ENCODE measurements at regions not wholly inside any gene's neighbourhood (a gene's known extent, or its start where the extent isn't known, plus 50 kb on each side); places are given as distances from the start of the nearest gene placed in this dataset.

DNA sequence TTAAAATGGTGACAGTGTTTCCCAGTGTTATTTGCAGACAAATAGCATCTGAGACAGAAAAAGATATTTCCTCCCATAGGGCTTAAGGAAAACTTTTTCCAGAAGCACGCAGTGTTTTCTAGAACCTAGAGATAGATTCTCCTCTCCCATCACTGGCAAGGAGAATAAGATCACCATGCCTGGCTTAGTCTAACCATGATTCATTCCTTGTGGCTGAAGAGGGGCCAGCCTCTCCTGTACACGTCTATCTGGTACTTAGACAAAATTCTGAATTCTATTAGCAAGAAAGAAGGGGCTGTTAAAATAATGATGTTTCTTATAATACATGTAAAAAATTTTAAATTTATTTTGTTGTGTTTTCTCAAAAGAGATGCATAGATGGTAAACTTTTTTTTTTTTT, 296.1 kb upstream of the LDB2 start:
- no peak for DNase-seq (ENCODE audit: low read depth)
- TF ChIP-seq, protein P1, sequence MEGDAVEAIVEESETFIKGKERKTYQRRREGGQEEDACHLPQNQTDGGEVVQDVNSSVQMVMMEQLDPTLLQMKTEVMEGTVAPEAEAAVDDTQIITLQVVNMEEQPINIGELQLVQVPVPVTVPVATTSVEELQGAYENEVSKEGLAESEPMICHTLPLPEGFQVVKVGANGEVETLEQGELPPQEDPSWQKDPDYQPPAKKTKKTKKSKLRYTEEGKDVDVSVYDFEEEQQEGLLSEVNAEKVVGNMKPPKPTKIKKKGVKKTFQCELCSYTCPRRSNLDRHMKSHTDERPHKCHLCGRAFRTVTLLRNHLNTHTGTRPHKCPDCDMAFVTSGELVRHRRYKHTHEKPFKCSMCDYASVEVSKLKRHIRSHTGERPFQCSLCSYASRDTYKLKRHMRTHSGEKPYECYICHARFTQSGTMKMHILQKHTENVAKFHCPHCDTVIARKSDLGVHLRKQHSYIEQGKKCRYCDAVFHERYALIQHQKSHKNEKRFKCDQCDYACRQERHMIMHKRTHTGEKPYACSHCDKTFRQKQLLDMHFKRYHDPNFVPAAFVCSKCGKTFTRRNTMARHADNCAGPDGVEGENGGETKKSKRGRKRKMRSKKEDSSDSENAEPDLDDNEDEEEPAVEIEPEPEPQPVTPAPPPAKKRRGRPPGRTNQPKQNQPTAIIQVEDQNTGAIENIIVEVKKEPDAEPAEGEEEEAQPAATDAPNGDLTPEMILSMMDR (IDR thresholded peaks at IDR 0.05; ENCODE audit: insufficient read depth, low read depth, low read length, missing control alignments) = no peak

DNA sequence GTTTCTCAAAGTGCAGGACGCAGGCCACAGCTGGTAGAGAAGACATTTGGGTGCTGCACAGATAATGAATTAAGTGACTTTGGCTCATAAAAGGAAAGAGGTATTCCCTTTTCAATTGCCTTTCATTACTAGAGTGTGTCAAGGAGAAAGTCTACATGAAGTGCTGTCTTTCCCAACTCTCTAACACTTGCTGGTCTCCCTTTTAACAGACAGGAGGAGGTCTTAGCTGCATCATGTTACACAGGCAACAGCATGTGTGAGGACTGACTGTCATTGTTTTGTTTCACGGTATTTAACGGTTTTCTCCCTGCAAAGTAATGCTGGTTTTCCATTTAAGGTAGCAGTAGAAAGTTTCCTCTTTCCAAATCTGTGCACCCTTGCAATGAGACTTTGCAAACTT, 291.3 kb upstream of the LDB2 start:
- H3K4me3 ChIP-seq (ENCODE audit: low read depth, low read length) = no peak overlapping the region
- no peak for DNase-seq (ENCODE audit: low read depth)
- TF ChIP-seq, protein P1 (IDR thresholded peaks at IDR 0.05; ENCODE audit: insufficient read depth, low read depth, low read length, missing control alignments) = no peak

More for the DNA sequence above, 296.1 kb upstream of the LDB2 start:
- H3K4me3 ChIP-seq (ENCODE audit: low read depth, low read length) = no peak overlapping the region

DNA sequence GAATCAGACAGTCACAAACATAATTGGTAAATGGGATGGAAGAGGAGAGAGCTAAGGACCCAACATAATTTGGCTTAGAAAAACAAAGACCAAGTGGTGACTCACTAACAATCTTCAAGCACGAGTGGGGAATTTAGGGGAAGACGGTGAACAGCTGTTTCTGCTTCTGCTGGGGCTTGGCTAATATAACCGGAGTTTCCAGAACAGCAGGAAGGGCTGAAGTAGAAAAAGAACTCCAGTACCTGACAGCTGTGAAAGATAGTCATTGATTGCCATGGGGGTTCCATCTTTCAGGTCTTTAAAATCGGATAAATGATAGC, 290.9 kb upstream of the LDB2 start:
- TF ChIP-seq, protein P1 (IDR thresholded peaks at IDR 0.05; ENCODE audit: insufficient read depth, low read depth, low read length, missing control alignments) = no peak
- DNase-seq (ENCODE audit: low read depth) = no peak
- no peak overlapping the region for H3K4me3 ChIP-seq (ENCODE audit: low read depth, low read length)

DNA sequence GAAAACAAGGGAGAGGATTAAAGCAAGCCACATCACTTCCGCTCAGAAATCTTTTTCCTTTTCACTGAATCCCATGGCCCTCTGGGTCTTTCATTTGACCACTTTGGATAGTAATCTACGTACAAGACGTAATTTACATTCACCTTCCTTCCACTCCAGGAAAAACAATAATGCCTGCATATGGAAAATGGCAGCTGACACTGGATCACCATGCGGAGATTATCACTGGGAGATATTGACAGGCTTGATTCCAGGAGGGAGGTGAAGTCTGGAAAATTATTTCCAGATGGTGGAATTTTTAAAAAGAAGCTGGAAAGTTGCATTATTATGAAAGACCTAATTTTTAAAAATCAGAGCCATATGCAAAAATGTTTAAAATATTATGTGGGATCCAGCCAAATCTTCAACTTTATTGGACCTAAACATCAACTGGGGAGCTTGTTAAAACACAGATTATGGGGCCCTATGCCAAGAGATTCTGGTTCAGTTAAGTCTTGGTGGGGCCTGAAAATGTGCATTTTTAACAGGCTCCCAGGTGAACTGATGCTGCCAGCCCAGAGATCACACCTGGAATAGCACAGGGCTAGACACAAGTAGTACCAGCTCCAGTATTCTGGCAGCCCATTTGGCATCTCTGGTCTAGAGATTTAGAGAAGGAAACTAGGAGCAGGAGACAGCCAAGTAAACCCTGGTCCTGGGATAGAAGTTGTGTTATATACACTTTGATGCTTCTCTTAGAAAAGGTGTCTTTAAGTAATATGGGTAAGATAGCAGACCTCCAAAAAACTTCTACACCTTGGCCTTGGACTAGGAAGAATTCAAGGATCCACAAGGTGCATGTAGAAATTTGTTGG, 290.3 kb upstream of the LDB2 start:
- no peak overlapping the region for H3K4me3 ChIP-seq (ENCODE audit: low read depth, low read length)
- TF ChIP-seq, protein P1 (IDR thresholded peaks at IDR 0.05; ENCODE audit: insufficient read depth, low read depth, low read length, missing control alignments) = no peak
- DNase-seq (ENCODE audit: low read depth) = no peak

DNA sequence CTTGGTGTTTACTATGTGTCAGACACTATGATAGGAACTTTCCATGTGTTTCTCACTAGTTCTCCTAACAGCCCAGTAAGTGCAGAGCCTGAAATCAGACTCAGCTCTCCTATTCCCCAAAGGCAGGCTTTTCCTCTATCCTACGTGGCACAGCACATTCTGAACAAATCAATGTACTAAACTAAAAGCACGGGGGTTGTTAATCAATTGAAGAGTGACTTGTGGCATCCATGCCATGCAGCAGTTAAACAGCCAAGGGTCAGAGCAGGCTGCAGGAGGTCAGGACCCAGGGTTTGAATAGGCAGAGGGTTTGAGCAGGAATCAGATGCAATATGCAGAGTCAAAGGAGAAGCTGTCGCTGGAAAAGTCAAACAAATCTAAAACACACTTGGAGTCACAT, 289.7 kb upstream of the LDB2 start:
- TF ChIP-seq, protein P1 (IDR thresholded peaks at IDR 0.05; ENCODE audit: insufficient read depth, low read depth, low read length, missing control alignments) = no peak
- H3K4me3 ChIP-seq (ENCODE audit: low read depth, low read length) = no peak overlapping the region
- DNase-seq (ENCODE audit: low read depth) = no peak

DNA sequence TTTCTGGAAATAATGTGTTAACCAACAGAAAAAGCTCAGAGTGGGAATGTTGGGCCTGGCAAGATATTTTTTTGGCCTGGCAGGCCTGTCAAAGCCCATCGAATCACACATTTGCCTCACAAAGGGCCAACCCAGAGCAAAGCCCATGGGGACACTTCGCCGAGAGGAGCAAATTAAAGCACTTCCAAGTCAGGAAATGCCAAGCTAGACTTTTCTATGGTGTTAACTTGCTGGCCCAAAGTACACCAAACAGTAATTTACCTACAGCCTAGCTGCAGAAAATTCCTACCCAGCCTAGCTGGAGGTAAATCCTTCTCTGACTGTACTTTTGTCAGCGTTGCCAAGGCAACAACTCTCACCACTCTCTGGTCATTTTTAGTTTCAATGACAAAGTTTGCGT, 288.6 kb upstream of the LDB2 start:
- TF ChIP-seq, protein P1 (IDR thresholded peaks at IDR 0.05; ENCODE audit: insufficient read depth, low read depth, low read length, missing control alignments) = no peak
- H3K4me3 ChIP-seq (ENCODE audit: low read depth, low read length) = no peak overlapping the region
- no peak for DNase-seq (ENCODE audit: low read depth)

DNA sequence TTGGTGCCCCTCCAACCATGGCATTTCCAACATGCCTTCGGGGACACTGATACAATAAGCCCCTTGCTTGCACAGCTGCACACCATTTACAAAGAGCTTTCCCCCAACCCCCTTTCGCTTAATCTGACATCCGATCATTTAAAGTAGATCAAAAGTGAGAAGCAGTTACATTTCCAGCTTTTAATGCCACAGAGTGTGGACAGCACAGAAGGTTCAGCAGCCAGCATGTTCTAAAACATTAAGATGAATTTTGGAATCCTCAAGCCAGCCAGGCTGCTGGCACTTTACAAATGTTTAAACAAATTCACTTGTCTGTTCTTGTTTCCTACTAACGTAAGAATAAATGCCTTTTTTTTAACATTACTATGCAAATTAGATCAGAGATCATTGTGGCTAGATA, 284.4 kb upstream of the LDB2 start:
- TF ChIP-seq, protein P1 (IDR thresholded peaks at IDR 0.05; ENCODE audit: insufficient read depth, low read depth, low read length, missing control alignments) = no peak
- no peak for DNase-seq (ENCODE audit: low read depth)
- no peak overlapping the region for H3K4me3 ChIP-seq (ENCODE audit: low read depth, low read length)
